ENCODE measurements at regions not wholly inside any gene's neighbourhood (a gene's known extent, or its start where the extent isn't known, plus 50 kb on each side); places are given as distances from the start of the nearest gene placed in this dataset.

GRCh38 chrY:15402451-15402850 is 878.1 kb downstream of the NLGN4Y start:
- no peak for DNase-seq (ENCODE audit: low spot score)

- no peak for DNase-seq (ENCODE audit: low spot score)
Observed at GRCh38 chrY:15404551-15404950, 880.2 kb downstream of the NLGN4Y start.

GRCh38 chrY:15415165-15415564 is 890.8 kb downstream of the NLGN4Y start:
- no peak for DNase-seq (ENCODE audit: low spot score)

GRCh38 chrY:15418613-15419012 is 894.3 kb downstream of the NLGN4Y start:
- DNase-seq (ENCODE audit: low spot score) = no peak

GRCh38 chrY:15424665-15425132 is 900.4 kb downstream of the NLGN4Y start:
- peak; percentile 32 for DNase-seq (ENCODE audit: low spot score)

GRCh38 chrY:15440021-15440695 is 915.8 kb downstream of the NLGN4Y start:
- no peak for DNase-seq (ENCODE audit: low spot score)

- DNase-seq (ENCODE audit: low spot score) = no peak
Observed at GRCh38 chrY:15440696-15441408, 916.5 kb downstream of the NLGN4Y start.

GRCh38 chrY:15441878-15442277 is 917.5 kb downstream of the NLGN4Y start:
- no peak for DNase-seq (ENCODE audit: low spot score)

GRCh38 chrY:15445871-15446270 is 921.5 kb downstream of the NLGN4Y start:
- no peak for DNase-seq (ENCODE audit: low spot score)

- no peak for DNase-seq (ENCODE audit: low spot score)
Observed at GRCh38 chrY:15446861-15447260, 922.5 kb downstream of the NLGN4Y start.

GRCh38 chrY:15447959-15448358 is 923.6 kb downstream of the NLGN4Y start:
- no peak for DNase-seq (ENCODE audit: low spot score)

- DNase-seq (ENCODE audit: low spot score) = no peak
Observed at GRCh38 chrY:15455133-15455937, 931.0 kb downstream of the NLGN4Y start.

GRCh38 chrY:15455980-15456469 is 931.7 kb downstream of the NLGN4Y start:
- DNase-seq (ENCODE audit: low spot score) = peak; percentile 85

GRCh38 chrY:15456491-15456890 is 932.2 kb downstream of the NLGN4Y start:
- no peak for DNase-seq (ENCODE audit: low spot score)

GRCh38 chrY:15457682-15458081 is 933.4 kb downstream of the NLGN4Y start:
- DNase-seq (ENCODE audit: low spot score) = no peak

GRCh38 chrY:15458426-15458825 is 934.1 kb downstream of the NLGN4Y start:
- no peak for DNase-seq (ENCODE audit: low spot score)

- DNase-seq (ENCODE audit: low spot score) = no peak
Observed at GRCh38 chrY:15465880-15466279, 941.6 kb downstream of the NLGN4Y start.

- DNase-seq (ENCODE audit: low spot score) = no peak
Observed at GRCh38 chrY:15466891-15467290, 942.6 kb downstream of the NLGN4Y start.

GRCh38 chrY:15468091-15468490 is 943.8 kb downstream of the NLGN4Y start:
- no peak for DNase-seq (ENCODE audit: low spot score)

GRCh38 chrY:15471371-15471770 is 947.0 kb downstream of the NLGN4Y start:
- no peak for DNase-seq (ENCODE audit: low spot score)

- no peak for DNase-seq (ENCODE audit: low spot score)
Observed at GRCh38 chrY:15478348-15478963, 954.1 kb downstream of the NLGN4Y start.

GRCh38 chrY:15500536-15500935 is 976.2 kb downstream of the NLGN4Y start:
- DNase-seq (ENCODE audit: low spot score) = no peak

All from CD4-positive, alpha-beta T cell treated with Interleukin-15 for 4 hours (primary cell).